Activated B cell treated with CpG ODN at 0.5 μM for 24 hours (primary cell): ENCODE measurements at regions not wholly inside any gene's neighbourhood (a gene's known extent, or its start where the extent isn't known, plus 50 kb on each side); places are given as distances from the start of the nearest gene placed in this dataset.

Experiments used
- ATAC-seq: fragments of 200-7000 bp; cut with Tn5 transposase; one replicate; pipeline ENCODE4 v1.10.0; 2021; ENCODE audit warnings: low read depth, mild to moderate bottlenecking, moderate library complexity
- CTCF ChIA-PET: fragments of 350-600 bp; sonication (Branson Sonifier 250); formaldehyde crosslinking; loops from one replicate; lab custom pipeline; 2021; ENCODE audit warnings: antibody characterized with exemption; lab: Charles Lee
- POLR2A ChIA-PET: fragments of 350-600 bp; sonication (Branson Sonifier 250); formaldehyde crosslinking; loops from one replicate; lab custom pipeline; 2021; ENCODE audit warnings: antibody characterized with exemption; lab: Charles Lee
- DNase-seq: peaks from one replicate; pipeline ENCODE4 v3.0.0; 2022
- H3K27ac Mint-ChIP-seq: one replicate; pipeline ENCODE4 v1.8.0; 2020; ENCODE audit warnings: mixed read lengths
- H3K27me3 Mint-ChIP-seq: one replicate; pipeline ENCODE4 v1.8.0; 2021; ENCODE audit warnings: mixed read lengths
- H3K36me3 Mint-ChIP-seq: one replicate; pipeline ENCODE4 v1.8.0; 2021; ENCODE audit warnings: low read depth, mixed read lengths
- H3K4me1 Mint-ChIP-seq: one replicate; pipeline ENCODE4 v1.8.0; 2021; ENCODE audit warnings: mixed read lengths
- H3K4me3 Mint-ChIP-seq: one replicate; pipeline ENCODE4 v1.8.0; 2020; ENCODE audit warnings: mild to moderate bottlenecking, mixed read lengths
- H3K9me3 Mint-ChIP-seq: one replicate; pipeline ENCODE4 v1.8.0; 2020; ENCODE audit warnings: mixed read lengths
- CTCF ChIP-seq: fragments of 200-600 bp; IDR thresholded peaks from one replicate; pipeline ENCODE4 v1.8.0; 2022; ENCODE audit warnings: antibody characterized with exemption, mild to moderate bottlenecking
- intact Hi-C: fragments of 100-400 bp; cut with micrococcal nuclease; formaldehyde crosslinking; loops from one replicate; pipeline ENCODE4 v1.15.1; 2024

- ATAC-seq (no peak), DNase-seq (no peak)
- H3K4me3 Mint-ChIP-seq, result no peak overlapping the region
- H3K36me3 Mint-ChIP-seq, result no peaks in the 10 kb centered on the region
- CTCF ChIA-PET, result interaction anchor here (0.8 to 1.1 kb wide), 3 partner anchors 11 to 313 kb away, joined by 3 read pairs; no protein-coding TSS in a partner anchor
- H3K27ac Mint-ChIP-seq, result no peak overlapping the region
- POLR2A ChIA-PET, result no interaction called here
- H3K4me1 Mint-ChIP-seq, result peaks cover 5% of the 10 kb centered on the region
- H3K9me3 Mint-ChIP-seq, result no peaks in the 10 kb centered on the region
- H3K27me3 Mint-ChIP-seq, result peaks cover 35% of the 10 kb centered on the region
- intact Hi-C loops, result no loop called here
- no peak for TF ChIP-seq CTCF
These were observed 62.1 kb downstream of the OLIG1 start for GRCh38 chr21:33132054-33132453.

DNA sequence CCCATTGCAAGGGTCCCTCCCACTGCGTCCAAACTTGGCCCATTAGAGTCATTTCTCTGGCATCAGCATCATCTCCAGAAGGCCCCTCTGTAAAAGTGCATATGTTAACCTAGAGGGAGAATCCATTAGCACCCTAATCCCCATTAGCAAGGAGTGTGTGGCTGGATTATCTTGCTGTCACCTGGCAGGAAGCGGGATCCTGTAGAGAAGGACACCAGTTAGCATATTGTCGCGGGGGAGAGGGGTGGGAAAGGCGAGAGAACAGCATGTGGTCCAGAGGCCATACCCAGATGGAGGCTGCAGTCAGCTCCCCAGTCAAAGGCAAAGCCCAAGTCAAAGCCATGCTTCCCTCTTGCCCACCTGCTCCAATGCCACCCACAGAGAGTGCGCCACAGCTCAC is 64.0 kb downstream of the OLIG1 start:
- Mint-ChIP-seq H3K9me3 (no peaks in the 10 kb centered on the region), H3K36me3 (no peaks in the 10 kb centered on the region), H3K27ac (no peak overlapping the region), H3K4me3 (no peak overlapping the region), H3K4me1 (no peaks in the 10 kb centered on the region), H3K27me3 (peaks cover 21% of the 10 kb centered on the region)
- no peak for DNase-seq
- no peak for TF ChIP-seq CTCF
- ChIA-PET CTCF (interaction anchor here (0.8 kb wide), 1 partner anchor 311 kb away, joined by 3 read pairs; no protein-coding TSS in a partner anchor), POLR2A (no interaction called here)
- intact Hi-C loops, result no loop called here
- ATAC-seq, result no peak

DNA sequence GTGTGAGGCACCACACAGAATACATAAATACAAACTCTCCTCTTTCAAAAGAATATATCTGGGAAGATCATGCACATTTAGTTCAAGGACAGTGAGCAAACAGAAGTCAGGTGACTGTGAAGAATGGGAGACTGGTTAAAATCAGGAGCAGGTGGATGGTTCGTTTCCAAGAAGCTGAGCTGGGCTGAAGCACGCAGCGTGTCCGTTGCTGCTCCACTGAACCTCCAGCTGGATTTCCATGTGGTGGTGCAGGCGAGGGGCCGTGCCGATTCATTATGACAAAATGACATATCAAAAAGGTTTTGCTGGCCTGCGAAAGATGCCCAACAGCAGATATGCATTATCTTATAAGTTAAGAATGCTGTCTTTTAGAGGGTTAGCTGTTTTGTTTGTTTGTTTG is 66.0 kb downstream of the OLIG1 start:
- Mint-ChIP-seq H3K4me3 (no peak overlapping the region), H3K27ac (no peak overlapping the region), H3K27me3 (peaks cover 27% of the 10 kb centered on the region), H3K4me1 (no peaks in the 10 kb centered on the region), H3K36me3 (no peaks in the 10 kb centered on the region), H3K9me3 (no peaks in the 10 kb centered on the region)
- POLR2A ChIA-PET, result no interaction called here
- TF ChIP-seq CTCF, result no peak
- ATAC-seq (no peak), DNase-seq (no peak)
- intact Hi-C loops, result no loop called here
- CTCF ChIA-PET, result no interaction called here

DNA sequence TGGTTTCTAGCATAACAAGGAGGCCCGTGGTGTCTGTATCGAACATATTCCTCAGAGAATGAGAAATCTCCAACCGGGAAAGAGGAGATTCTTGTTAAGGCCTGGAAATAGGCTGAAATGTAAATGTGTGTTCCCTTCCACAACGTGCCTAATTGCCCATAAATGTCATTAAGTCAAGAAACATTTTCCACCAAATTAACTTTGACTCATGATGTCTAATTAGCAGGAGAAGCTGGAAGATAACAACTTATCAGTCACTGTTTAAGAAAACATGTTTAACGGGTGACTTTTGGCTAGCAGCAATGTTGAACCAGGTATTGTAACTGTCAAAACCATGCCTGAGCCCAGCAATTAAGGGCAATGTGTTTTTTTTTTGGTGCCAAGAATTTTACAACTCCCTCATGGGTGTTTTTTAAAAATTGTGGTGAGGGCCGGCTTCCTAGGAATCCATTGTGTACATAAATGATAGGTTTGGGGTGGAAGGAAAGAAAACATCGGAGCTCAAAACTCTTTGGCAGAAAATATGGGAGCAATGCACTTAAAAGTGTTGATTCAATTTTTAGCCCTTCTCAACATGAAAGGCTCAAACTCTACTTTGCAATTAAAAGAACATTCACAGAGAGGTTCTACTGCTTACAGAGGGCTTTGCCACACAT is 67.0 kb downstream of the OLIG1 start:
- DNase-seq, result no peak
- POLR2A ChIA-PET, result no interaction called here
- no peak for TF ChIP-seq CTCF
- CTCF ChIA-PET, result no interaction called here
- Mint-ChIP-seq H3K4me3 (no peak overlapping the region), H3K4me1 (no peaks in the 10 kb centered on the region), H3K27ac (no peak overlapping the region), H3K27me3 (peaks cover 25% of the 10 kb centered on the region), H3K9me3 (no peaks in the 10 kb centered on the region), H3K36me3 (no peaks in the 10 kb centered on the region)
- intact Hi-C loops, result no loop called here
- no peak for ATAC-seq

GRCh38 chr21:33139084-33139483 is 69.1 kb downstream of the OLIG1 start:
- ATAC-seq (no peak), DNase-seq (no peak)
- H3K4me3 Mint-ChIP-seq, result no peak overlapping the region
- ChIA-PET POLR2A (no interaction called here), CTCF (no interaction called here)
- no peaks in the 10 kb centered on the region for H3K9me3 Mint-ChIP-seq
- intact Hi-C loops, result no loop called here
- peaks cover 26% of the 10 kb centered on the region for H3K27me3 Mint-ChIP-seq
- TF ChIP-seq CTCF, result no peak
- no peaks in the 10 kb centered on the region for H3K4me1 Mint-ChIP-seq
- no peaks in the 10 kb centered on the region for H3K36me3 Mint-ChIP-seq
- H3K27ac Mint-ChIP-seq, result no peak overlapping the region
